ENCODE measurements at regions not wholly inside any gene's neighbourhood (a gene's known extent, or its start where the extent isn't known, plus 50 kb on each side); places are given as distances from the start of the nearest gene placed in this dataset.

- no peak overlapping the region for H3K4me2 ChIP-seq (ENCODE audit: low read length)
- H3K27ac ChIP-seq (ENCODE audit: low read depth, low read length): no peak overlapping the region
- no peaks in the 10 kb centered on the region for H3K9me3 ChIP-seq (ENCODE audit: insufficient read depth, low read depth, low read length)
- no peaks in the 10 kb centered on the region for H4K20me1 ChIP-seq (ENCODE audit: insufficient read depth, low read length)
- H3K9me3 Mint-ChIP-seq (ENCODE audit: unreplicated experiment): no peaks in the 10 kb centered on the region
- no peak overlapping the region for H3K27ac Mint-ChIP-seq (ENCODE audit: unreplicated experiment)
- H3K27me3 Mint-ChIP-seq (ENCODE audit: low read depth, unreplicated experiment): peaks cover 10% of the 10 kb centered on the region
- DNase-seq (ENCODE audit: low read depth) (peak; percentile 2), FAIRE-seq (no peak)
- H3K79me2 ChIP-seq (ENCODE audit: insufficient read depth, low read length): no peaks in the 10 kb centered on the region
- TF ChIP-seq CTCF (IDR thresholded peaks at IDR 0.05; ENCODE audit: insufficient read depth, low read depth, low read length) (no peak), EZH2 (IDR thresholded peaks at IDR 0.05; ENCODE audit: insufficient read depth, low read length) (no peak)
- no peaks in the 10 kb centered on the region for H3K4me1 ChIP-seq (ENCODE audit: insufficient read depth, low read length)
- H3K9ac ChIP-seq (ENCODE audit: low read length): no peak overlapping the region
- no peak overlapping the region for H2AFZ ChIP-seq (ENCODE audit: low read depth, low read length)
- peaks cover 8% of the 10 kb centered on the region for H3K4me1 Mint-ChIP-seq (ENCODE audit: low read depth, unreplicated experiment)
- no peak overlapping the region for H3K4me3 Mint-ChIP-seq (ENCODE audit: unreplicated experiment)
- no peaks in the 10 kb centered on the region for H3K27me3 ChIP-seq (ENCODE audit: insufficient read depth, low read length)
- no peaks in the 10 kb centered on the region for H3K36me3 Mint-ChIP-seq (ENCODE audit: low read depth, unreplicated experiment)
- H3K4me3 ChIP-seq (ENCODE audit: insufficient read depth, low read depth, low read length): no peak overlapping the region
- no peaks in the 10 kb centered on the region for H3K36me3 ChIP-seq (ENCODE audit: insufficient read depth, low read length)
Measured at GRCh38 chr4:53651156-53651735, 60.0 kb upstream of the LNX1 start.

- Histone ChIP-seq H3K9me3 (ENCODE audit: insufficient read depth, low read depth, low read length) (no peaks in the 10 kb centered on the region), H2AFZ (ENCODE audit: low read depth, low read length) (no peak overlapping the region), H3K36me3 (ENCODE audit: insufficient read depth, low read length) (no peaks in the 10 kb centered on the region), H3K4me1 (ENCODE audit: insufficient read depth, low read length) (no peaks in the 10 kb centered on the region), H3K4me2 (ENCODE audit: low read length) (no peak overlapping the region), H3K9ac (ENCODE audit: low read length) (no peak overlapping the region), H3K27ac (ENCODE audit: low read depth, low read length) (no peak overlapping the region), H3K4me3 (ENCODE audit: insufficient read depth, low read depth, low read length) (no peak overlapping the region), H4K20me1 (ENCODE audit: insufficient read depth, low read length) (no peaks in the 10 kb centered on the region), H3K79me2 (ENCODE audit: insufficient read depth, low read length) (no peaks in the 10 kb centered on the region), H3K27me3 (ENCODE audit: insufficient read depth, low read length) (no peaks in the 10 kb centered on the region)
- no peak for DNase-seq (ENCODE audit: low read depth)
- Mint-ChIP-seq H3K4me3 (ENCODE audit: unreplicated experiment) (no peak overlapping the region), H3K27me3 (ENCODE audit: low read depth, unreplicated experiment) (peaks cover 4% of the 10 kb centered on the region), H3K9me3 (ENCODE audit: unreplicated experiment) (no peaks in the 10 kb centered on the region), H3K27ac (ENCODE audit: unreplicated experiment) (no peak overlapping the region), H3K36me3 (ENCODE audit: low read depth, unreplicated experiment) (no peaks in the 10 kb centered on the region), H3K4me1 (ENCODE audit: low read depth, unreplicated experiment) (peaks cover 8% of the 10 kb centered on the region)
- TF ChIP-seq EZH2 (IDR thresholded peaks at IDR 0.05; ENCODE audit: insufficient read depth, low read length) (no peak), CTCF (IDR thresholded peaks at IDR 0.05; ENCODE audit: insufficient read depth, low read depth, low read length) (no peak)
- FAIRE-seq: no peak
Measured at GRCh38 chr4:53649357-53649756, 58.1 kb upstream of the LNX1 start.

DNA sequence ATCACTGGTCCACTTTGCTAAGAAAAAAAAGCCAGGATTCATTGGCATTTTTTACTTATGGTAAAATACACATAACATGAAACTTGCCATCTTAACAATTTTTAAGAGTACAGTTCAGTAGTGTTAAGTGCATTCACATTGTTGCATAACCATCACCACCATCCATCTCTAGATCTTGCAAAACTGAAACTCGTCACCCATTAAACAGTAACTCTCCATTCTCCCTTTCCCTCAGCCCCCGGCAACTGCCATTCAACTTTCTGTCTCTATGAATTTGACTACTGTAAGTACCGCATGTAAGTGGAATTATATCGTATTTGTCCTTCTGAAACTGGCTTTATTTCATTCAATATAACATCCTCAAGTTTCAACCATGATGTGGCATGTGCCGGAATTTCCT, 56.3 kb upstream of the LNX1 start:
- Mint-ChIP-seq H3K27ac (ENCODE audit: unreplicated experiment) (no peak overlapping the region), H3K36me3 (ENCODE audit: low read depth, unreplicated experiment) (no peaks in the 10 kb centered on the region), H3K4me3 (ENCODE audit: unreplicated experiment) (no peak overlapping the region), H3K27me3 (ENCODE audit: low read depth, unreplicated experiment) (peaks cover 4% of the 10 kb centered on the region), H3K9me3 (ENCODE audit: unreplicated experiment) (no peaks in the 10 kb centered on the region), H3K4me1 (ENCODE audit: low read depth, unreplicated experiment) (peaks cover 5% of the 10 kb centered on the region)
- DNase-seq (ENCODE audit: low read depth) (no peak), FAIRE-seq (peak; percentile 50)
- Histone ChIP-seq H2AFZ (ENCODE audit: low read depth, low read length) (no peak overlapping the region), H3K4me2 (ENCODE audit: low read length) (no peak overlapping the region), H3K9ac (ENCODE audit: low read length) (no peak overlapping the region), H3K9me3 (ENCODE audit: insufficient read depth, low read depth, low read length) (no peaks in the 10 kb centered on the region), H3K4me3 (ENCODE audit: insufficient read depth, low read depth, low read length) (no peak overlapping the region), H3K27me3 (ENCODE audit: insufficient read depth, low read length) (no peaks in the 10 kb centered on the region), H3K4me1 (ENCODE audit: insufficient read depth, low read length) (no peaks in the 10 kb centered on the region), H3K27ac (ENCODE audit: low read depth, low read length) (no peak overlapping the region), H4K20me1 (ENCODE audit: insufficient read depth, low read length) (no peaks in the 10 kb centered on the region), H3K79me2 (ENCODE audit: insufficient read depth, low read length) (no peaks in the 10 kb centered on the region), H3K36me3 (ENCODE audit: insufficient read depth, low read length) (no peaks in the 10 kb centered on the region)
- TF ChIP-seq CTCF (IDR thresholded peaks at IDR 0.05; ENCODE audit: insufficient read depth, low read depth, low read length): no peak
- TF ChIP-seq EZH2 (IDR thresholded peaks at IDR 0.05; ENCODE audit: insufficient read depth, low read length): no peak
